ENCODE measurements at regions not wholly inside any gene's neighbourhood (a gene's known extent, or its start where the extent isn't known, plus 50 kb on each side); places are given as distances from the start of the nearest gene placed in this dataset.

GRCh38 chr21:26784974-26785373 lies 60.2 kb downstream of the ADAMTS1 start:
- TF ChIP-seq CTCF (IDR thresholded peaks at IDR 0.05) (no peak), POLR2AphosphoS5 (IDR thresholded peaks at IDR 0.05) (peak; percentile 71)

Measured in gastroesophageal sphincter (tissue), 3 donors.